ENCODE measurements at regions not wholly inside any gene's neighbourhood (a gene's known extent, or its start where the extent isn't known, plus 50 kb on each side); places are given as distances from the start of the nearest gene placed in this dataset.

DNA sequence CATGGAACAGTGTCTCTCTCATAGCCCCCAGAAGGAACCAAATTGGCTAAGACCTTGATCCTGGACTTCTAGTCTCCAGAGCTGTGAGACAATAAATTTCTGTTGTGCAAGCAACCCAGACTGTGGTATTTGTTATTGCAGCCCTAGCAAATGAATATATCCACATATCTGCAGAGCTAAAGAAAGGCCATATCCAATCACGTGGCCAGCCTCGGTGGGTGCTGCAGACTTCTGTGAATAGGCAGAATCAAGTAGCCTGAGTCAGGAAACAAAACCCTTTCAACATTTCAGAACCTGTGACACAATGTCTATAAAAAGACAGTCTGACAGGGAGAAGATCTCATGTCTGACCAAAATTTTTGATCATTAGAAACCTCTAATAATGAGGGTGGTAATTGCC, 71.0 kb upstream of the CPM start:
- TF ChIP-seq, protein P1, sequence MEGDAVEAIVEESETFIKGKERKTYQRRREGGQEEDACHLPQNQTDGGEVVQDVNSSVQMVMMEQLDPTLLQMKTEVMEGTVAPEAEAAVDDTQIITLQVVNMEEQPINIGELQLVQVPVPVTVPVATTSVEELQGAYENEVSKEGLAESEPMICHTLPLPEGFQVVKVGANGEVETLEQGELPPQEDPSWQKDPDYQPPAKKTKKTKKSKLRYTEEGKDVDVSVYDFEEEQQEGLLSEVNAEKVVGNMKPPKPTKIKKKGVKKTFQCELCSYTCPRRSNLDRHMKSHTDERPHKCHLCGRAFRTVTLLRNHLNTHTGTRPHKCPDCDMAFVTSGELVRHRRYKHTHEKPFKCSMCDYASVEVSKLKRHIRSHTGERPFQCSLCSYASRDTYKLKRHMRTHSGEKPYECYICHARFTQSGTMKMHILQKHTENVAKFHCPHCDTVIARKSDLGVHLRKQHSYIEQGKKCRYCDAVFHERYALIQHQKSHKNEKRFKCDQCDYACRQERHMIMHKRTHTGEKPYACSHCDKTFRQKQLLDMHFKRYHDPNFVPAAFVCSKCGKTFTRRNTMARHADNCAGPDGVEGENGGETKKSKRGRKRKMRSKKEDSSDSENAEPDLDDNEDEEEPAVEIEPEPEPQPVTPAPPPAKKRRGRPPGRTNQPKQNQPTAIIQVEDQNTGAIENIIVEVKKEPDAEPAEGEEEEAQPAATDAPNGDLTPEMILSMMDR (IDR thresholded peaks at IDR 0.05), result no peak
- TF ChIP-seq POLR2A (IDR thresholded peaks at IDR 0.05), result no peak
